ENCODE measurements at regions not wholly inside any gene's neighbourhood (a gene's known extent, or its start where the extent isn't known, plus 50 kb on each side); places are given as distances from the start of the nearest gene placed in this dataset.

- peak; percentile 39 for DNase-seq
Measured at GRCh38 chr13:111911121-111911720, 155.7 kb upstream of the SOX1 start.

- peak; percentile 29 for DNase-seq
Measured at GRCh38 chr13:111911754-111912452, 155.0 kb upstream of the SOX1 start.

GRCh38 chr13:111912453-111912866, 154.5 kb upstream of the SOX1 start:
- DNase-seq, result peak; percentile 19

- DNase-seq, result peak; percentile 90
Measured at GRCh38 chr13:111912991-111913760, 153.8 kb upstream of the SOX1 start.

GRCh38 chr13:111913761-111914140, 153.2 kb upstream of the SOX1 start:
- no peak for DNase-seq

GRCh38 chr13:111914241-111915103, 152.5 kb upstream of the SOX1 start:
- peak; percentile 41 for DNase-seq

GRCh38 chr13:111915104-111915551, 151.8 kb upstream of the SOX1 start:
- peak; percentile 48 for DNase-seq

GRCh38 chr13:111916201-111916600, 150.7 kb upstream of the SOX1 start:
- DNase-seq, result peak; percentile 22

GRCh38 chr13:111917086-111917485, 149.9 kb upstream of the SOX1 start:
- DNase-seq, result peak; percentile 48

GRCh38 chr13:111917901-111918300, 149.0 kb upstream of the SOX1 start:
- DNase-seq, result peak; percentile 47

GRCh38 chr13:111919286-111919685, 147.7 kb upstream of the SOX1 start:
- peak; percentile 9 for DNase-seq

- DNase-seq, result peak; percentile 33
Measured at GRCh38 chr13:111919849-111920248, 147.1 kb upstream of the SOX1 start.

- DNase-seq, result peak; percentile 35
Measured at GRCh38 chr13:111920306-111920931, 146.5 kb upstream of the SOX1 start.

GRCh38 chr13:111920932-111921705, 145.8 kb upstream of the SOX1 start:
- peak; percentile 39 for DNase-seq

- peak; percentile 16 for DNase-seq
Measured at GRCh38 chr13:111922086-111922485, 144.9 kb upstream of the SOX1 start.

- DNase-seq, result peak; percentile 20
Measured at GRCh38 chr13:111923439-111923838, 143.5 kb upstream of the SOX1 start.

- DNase-seq, result peak; percentile 9
Measured at GRCh38 chr13:111923991-111924677, 142.8 kb upstream of the SOX1 start.

GRCh38 chr13:111924678-111925075, 142.3 kb upstream of the SOX1 start:
- peak; percentile 40 for DNase-seq

- peak; percentile 23 for DNase-seq
Measured at GRCh38 chr13:111925146-111925875, 141.6 kb upstream of the SOX1 start.
